A673 (cell line): ENCODE measurements at regions not wholly inside any gene's neighbourhood (a gene's known extent, or its start where the extent isn't known, plus 50 kb on each side); places are given as distances from the start of the nearest gene placed in this dataset.

Experiments used
- BruUV-seq: library from RNA; stranded (reverse); fragments of 400-500 nt; replicated peaks from 2 replicates; lab custom pipeline; 2021; lab: Mats Ljungman, UMichigan
- CTCF ChIA-PET: fragments of 300-600 bp; sonication (Branson Sonifier 250); formaldehyde crosslinking; loops from one replicate; lab custom pipeline; 2022; ENCODE audit warnings: antibody characterized with exemption; lab: Charles Lee
- POLR2A ChIA-PET: fragments of 300-600 bp; sonication (Branson Sonifier 250); formaldehyde crosslinking; loops from one replicate; lab custom pipeline; 2022; ENCODE audit warnings: antibody characterized with exemption; ENCODE audit not compliant: low non-redundant PET; lab: Charles Lee
- DNase-seq: peaks from one replicate; pipeline ENCODE4 v3.0.0-alpha.2; 2015; ENCODE audit warnings: low spot score
- H3K27ac ChIP-seq: fragments of 200-600 bp; sonication (generic); 2 replicates; pipeline ENCODE4 v1.5.1; 2016; ENCODE audit warnings: mixed run types, low read depth, mild to moderate bottlenecking, mixed read lengths, antibody characterized with exemption, low read length; ENCODE audit not compliant: poor library complexity, severe bottlenecking
- H3K27me3 ChIP-seq: fragments of 200-600 bp; sonication (generic); replicated peaks from 2 replicates; pipeline ENCODE4 v1.6.1; 2017; ENCODE audit warnings: mixed run types, low read depth, mild to moderate bottlenecking, mixed read lengths, antibody characterized with exemption, low read length; ENCODE audit not compliant: insufficient read depth, poor library complexity
- H3K36me3 ChIP-seq: fragments of 200-600 bp; sonication (generic); 2 replicates; pipeline ENCODE4 v1.6.1; 2016; ENCODE audit warnings: mixed run types, mild to moderate bottlenecking, mixed read lengths, antibody characterized with exemption, low read length; ENCODE audit not compliant: insufficient read depth, poor library complexity, severe bottlenecking
- H3K4me1 ChIP-seq: fragments of 200-600 bp; sonication (generic); 2 replicates; pipeline ENCODE4 v1.6.1; 2017; ENCODE audit warnings: mixed run types, mild to moderate bottlenecking, mixed read lengths, antibody characterized with exemption, low read length; ENCODE audit not compliant: insufficient read depth, poor library complexity, severe bottlenecking
- H3K4me3 ChIP-seq: fragments of 200-600 bp; sonication (generic); 2 replicates; pipeline ENCODE4 v1.5.1; 2016; ENCODE audit warnings: low read depth, mixed run types, mild to moderate bottlenecking, mixed read lengths, low read length; ENCODE audit not compliant: poor library complexity, severe bottlenecking
- H3K9me3 ChIP-seq: fragments of 200-600 bp; sonication (generic); 2 replicates; pipeline ENCODE4 v1.6.1; 2016; ENCODE audit warnings: mixed run types, low read depth, mild to moderate bottlenecking, mixed read lengths, antibody characterized with exemption, low read length; ENCODE audit not compliant: poor library complexity, severe bottlenecking
- EZH2 ChIP-seq: fragments of 200-600 bp; sonication (generic); IDR thresholded peaks from 2 replicates; pipeline ENCODE4 v1.6.1; 2017; ENCODE audit warnings: borderline replicate concordance, low read depth, mild to moderate bottlenecking, mixed read lengths, antibody characterized with exemption, low read length; ENCODE audit not compliant: poor library complexity, severe bottlenecking
- intact Hi-C: fragments of 100-400 bp; cut with micrococcal nuclease; formaldehyde crosslinking; loops from one replicate; pipeline ENCODE4 v1.10.0; 2022; ENCODE audit not compliant: unreplicated experiment
- TF ChIP-seq, protein P1 (sequence below): fragments of 300-800, 200-600 bp; sonication (generic); conservative IDR thresholded peaks from 2 replicates; pipeline ENCODE4 v1.5.1; 2017; ENCODE audit warnings: low read depth, mild to moderate bottlenecking, antibody characterized with exemption, low read length, moderate library complexity, mixed read lengths

DNA sequence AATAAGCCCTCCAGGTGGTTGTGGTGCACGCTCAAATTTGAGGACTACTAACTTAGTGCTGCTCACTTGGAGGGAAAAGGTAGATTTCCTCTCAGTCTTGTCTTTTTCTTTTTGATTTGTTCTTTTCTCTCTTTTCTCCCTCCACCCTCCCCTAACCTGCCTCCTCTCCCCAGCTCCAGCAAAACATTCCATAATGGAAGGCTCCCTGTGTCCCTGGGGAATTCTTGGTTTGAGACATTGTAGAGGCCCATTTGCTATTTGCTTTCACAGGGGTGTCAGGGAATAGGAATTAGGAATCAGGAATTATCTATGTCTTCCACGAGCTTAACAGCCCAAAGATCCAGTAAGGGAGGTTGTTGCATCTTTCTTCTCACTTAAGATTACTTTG, 136.8 kb upstream of the UMPS start:
- Histone ChIP-seq H3K9me3 (no peaks in the 10 kb centered on the region), H3K36me3 (no peaks in the 10 kb centered on the region), H3K4me3 (no peak overlapping the region), H3K4me1 (peaks cover 8% of the 10 kb centered on the region), H3K27ac (no peak overlapping the region), H3K27me3 (no peaks in the 10 kb centered on the region)
- BruUV-seq: no TSS peak
- intact Hi-C loops: no loop called here
- DNase-seq: no peak
- TF ChIP-seq EZH2: no peak
- TF ChIP-seq, protein P1, sequence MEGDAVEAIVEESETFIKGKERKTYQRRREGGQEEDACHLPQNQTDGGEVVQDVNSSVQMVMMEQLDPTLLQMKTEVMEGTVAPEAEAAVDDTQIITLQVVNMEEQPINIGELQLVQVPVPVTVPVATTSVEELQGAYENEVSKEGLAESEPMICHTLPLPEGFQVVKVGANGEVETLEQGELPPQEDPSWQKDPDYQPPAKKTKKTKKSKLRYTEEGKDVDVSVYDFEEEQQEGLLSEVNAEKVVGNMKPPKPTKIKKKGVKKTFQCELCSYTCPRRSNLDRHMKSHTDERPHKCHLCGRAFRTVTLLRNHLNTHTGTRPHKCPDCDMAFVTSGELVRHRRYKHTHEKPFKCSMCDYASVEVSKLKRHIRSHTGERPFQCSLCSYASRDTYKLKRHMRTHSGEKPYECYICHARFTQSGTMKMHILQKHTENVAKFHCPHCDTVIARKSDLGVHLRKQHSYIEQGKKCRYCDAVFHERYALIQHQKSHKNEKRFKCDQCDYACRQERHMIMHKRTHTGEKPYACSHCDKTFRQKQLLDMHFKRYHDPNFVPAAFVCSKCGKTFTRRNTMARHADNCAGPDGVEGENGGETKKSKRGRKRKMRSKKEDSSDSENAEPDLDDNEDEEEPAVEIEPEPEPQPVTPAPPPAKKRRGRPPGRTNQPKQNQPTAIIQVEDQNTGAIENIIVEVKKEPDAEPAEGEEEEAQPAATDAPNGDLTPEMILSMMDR: no peak
- POLR2A ChIA-PET: no interaction called here
- CTCF ChIA-PET: no interaction called here

DNA sequence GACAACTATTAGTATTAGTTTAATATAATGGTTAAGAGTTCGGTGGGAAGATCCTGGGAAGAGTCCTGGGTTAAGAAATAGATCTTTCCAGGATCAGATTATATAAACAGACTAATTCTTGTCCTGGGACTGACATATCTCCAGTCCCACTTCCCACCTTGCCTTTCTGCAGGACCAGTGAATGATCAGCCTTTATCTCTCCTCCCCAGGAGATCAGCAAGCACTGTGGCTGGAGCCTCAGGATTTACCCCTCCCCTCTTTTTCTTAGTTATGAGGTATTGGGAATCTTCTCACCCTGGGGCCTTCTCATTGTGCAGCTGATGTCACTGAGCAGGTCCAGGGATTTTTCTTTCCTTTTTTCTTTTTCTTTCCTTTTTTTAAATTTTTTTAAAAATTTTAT, 135.7 kb upstream of the UMPS start:
- POLR2A ChIA-PET: no interaction called here
- TF ChIP-seq, protein P1: no peak
- no peak for TF ChIP-seq EZH2
- no peaks in the 10 kb centered on the region for H3K9me3 ChIP-seq
- no peak overlapping the region for H3K4me3 ChIP-seq
- intact Hi-C loops: no loop called here
- no TSS peak for BruUV-seq
- DNase-seq: no peak
- H3K27ac ChIP-seq: no peak overlapping the region
- H3K36me3 ChIP-seq: no peaks in the 10 kb centered on the region
- peaks cover 8% of the 10 kb centered on the region for H3K4me1 ChIP-seq
- CTCF ChIA-PET: no interaction called here
- no peaks in the 10 kb centered on the region for H3K27me3 ChIP-seq

DNA sequence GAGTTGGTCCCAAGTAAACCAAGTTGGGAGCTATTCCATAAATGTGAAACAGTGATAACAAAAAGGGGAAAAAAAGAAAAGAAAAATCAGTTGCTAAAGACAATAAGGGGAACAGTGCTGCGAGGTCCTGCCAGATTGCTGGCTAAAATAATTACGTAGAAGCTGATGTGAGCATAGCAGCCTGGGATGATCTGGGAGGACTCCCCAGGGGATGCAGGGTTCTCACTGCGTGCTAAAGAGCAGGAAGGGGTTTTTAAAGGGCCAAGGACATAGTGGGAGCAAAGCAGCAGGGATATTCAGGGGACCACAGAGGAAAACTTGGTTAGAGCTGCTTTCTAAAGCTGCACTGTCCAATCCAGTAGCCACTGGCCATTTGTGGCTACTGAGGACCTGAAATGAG, 133.0 kb upstream of the UMPS start:
- no peak overlapping the region for H3K4me3 ChIP-seq
- BruUV-seq: no TSS peak
- POLR2A ChIA-PET: no interaction called here
- H3K27me3 ChIP-seq: no peaks in the 10 kb centered on the region
- intact Hi-C loops: no loop called here
- peak; percentile 65 for DNase-seq
- H3K9me3 ChIP-seq: no peaks in the 10 kb centered on the region
- no peaks in the 10 kb centered on the region for H3K36me3 ChIP-seq
- CTCF ChIA-PET: no interaction called here
- no peak overlapping the region for H3K27ac ChIP-seq
- no peak for TF ChIP-seq EZH2
- TF ChIP-seq, protein P1: no peak
- H3K4me1 ChIP-seq: peaks cover 14% of the 10 kb centered on the region
